DOHH2 (cell line): ENCODE measurements at regions not wholly inside any gene's neighbourhood (a gene's known extent, or its start where the extent isn't known, plus 50 kb on each side); places are given as distances from the start of the nearest gene placed in this dataset.
A peak's percentile ranks its signal among the peaks of the same experiment; 100 is the strongest.

Experiments used
- H3F3A ChIP-seq: fragments of 200-600 bp; sonication (generic), shearing (Covaris generic); 2 replicates; pipeline ENCODE4 v1.6.0; 2016; ENCODE audit warnings: antibody characterized with exemption, mild to moderate bottlenecking; ENCODE audit not compliant: control insufficient read depth, insufficient read depth
- H3K27ac ChIP-seq: fragments of 200-600 bp; sonication (generic); 2 replicates; pipeline ENCODE4 v1.5.1; 2014; ENCODE audit warnings: low read depth, mild to moderate bottlenecking, low read length, moderate library complexity
- H3K27me3 ChIP-seq: fragments of 200-600 bp; sonication (generic); 2 replicates; pipeline ENCODE4 v1.6.1; 2014; ENCODE audit warnings: mild to moderate bottlenecking, low read length, mixed read lengths; ENCODE audit not compliant: control insufficient read depth
- H3K36me3 ChIP-seq: fragments of 200-600 bp; sonication (generic); 2 replicates; pipeline ENCODE4 v1.6.1; 2014; ENCODE audit warnings: mild to moderate bottlenecking, low read length, moderate library complexity, mixed read lengths; ENCODE audit not compliant: control insufficient read depth
- H3K4me1 ChIP-seq: fragments of 200-600 bp; sonication (generic); 2 replicates; pipeline ENCODE4 v1.6.1; 2014; ENCODE audit warnings: mild to moderate bottlenecking, low read length, mixed read lengths; ENCODE audit not compliant: control insufficient read depth
- H3K4me2 ChIP-seq: fragments of 200-600 bp; sonication (generic); 2 replicates; pipeline ENCODE4 v1.6.0; 2014; ENCODE audit warnings: mild to moderate bottlenecking, low read length, moderate library complexity
- H3K4me3 ChIP-seq: fragments of 200-600 bp; sonication (generic); 2 replicates; pipeline ENCODE4 v1.5.1; 2014; ENCODE audit warnings: mild to moderate bottlenecking, low read length, mixed read lengths
- H3K79me2 ChIP-seq: fragments of 200-600 bp; sonication (generic); 2 replicates; pipeline ENCODE4 v1.6.1; 2014; ENCODE audit warnings: mild to moderate bottlenecking, low read length, mixed read lengths; ENCODE audit not compliant: control insufficient read depth
- H3K9me2 ChIP-seq: fragments of 200-600 bp; sonication (generic); replicated peaks from 2 replicates; pipeline ENCODE4 v1.6.1; 2014; ENCODE audit warnings: mild to moderate bottlenecking, low read length, mixed read lengths; ENCODE audit not compliant: control insufficient read depth
- H3K9me3 ChIP-seq: fragments of 200-600 bp; sonication (generic); 2 replicates; pipeline ENCODE4 v1.6.1; 2014; ENCODE audit warnings: antibody characterized with exemption, low read length, mixed read lengths; ENCODE audit not compliant: control insufficient read depth, insufficient read depth
- H4K20me1 ChIP-seq: fragments of 200-600 bp; sonication (generic); 2 replicates; pipeline ENCODE4 v1.6.0; 2014; ENCODE audit warnings: low read depth, mild to moderate bottlenecking, antibody characterized with exemption, low read length, moderate library complexity; ENCODE audit not compliant: control insufficient read depth, insufficient read depth
- EZH2phosphoT487 ChIP-seq: fragments of 200-600 bp; sonication (generic); IDR thresholded peaks from 2 replicates; pipeline ENCODE4 v1.6.1; 2017; ENCODE audit warnings: borderline replicate concordance, mild to moderate bottlenecking, antibody characterized with exemption, low read length, moderate library complexity, mixed read lengths
- TF ChIP-seq, protein P1 (sequence below): fragments of 200-600 bp; sonication (generic); IDR thresholded peaks from one replicate; pipeline ENCODE4 v1.5.1; 2014; ENCODE audit warnings: antibody characterized with exemption, mild to moderate bottlenecking, low read depth, low read length; ENCODE audit not compliant: poor library complexity, severe bottlenecking

DNA sequence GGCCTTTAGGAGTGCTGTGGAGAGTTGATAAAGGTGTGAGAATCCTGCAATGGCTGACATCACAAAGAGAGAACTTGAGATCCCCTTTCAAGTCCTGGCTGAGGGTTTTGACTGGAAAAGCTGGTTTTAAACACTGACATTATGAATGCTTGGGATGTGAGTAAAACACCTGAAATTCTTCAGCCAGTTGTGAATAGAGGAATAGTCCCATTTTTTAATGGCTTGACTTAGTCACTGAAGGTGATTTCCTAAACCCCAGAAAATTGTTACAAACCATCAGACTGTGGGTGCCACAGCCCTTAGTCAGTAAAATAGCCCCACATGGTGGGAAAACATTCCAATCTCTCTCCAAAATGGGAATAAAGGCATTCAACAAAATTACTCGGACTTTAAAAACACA is 107.7 kb upstream of the LMO4 start:
- Histone ChIP-seq H4K20me1 (no peaks in the 10 kb centered on the region), H3K79me2 (no peaks in the 10 kb centered on the region), H3K27me3 (no peaks in the 10 kb centered on the region), H3K36me3 (no peaks in the 10 kb centered on the region), H3K4me3 (no peak overlapping the region), H3K9me2 (no peaks in the 10 kb centered on the region), H3K9me3 (no peaks in the 10 kb centered on the region), H3K27ac (no peak overlapping the region), H3K4me2 (no peak overlapping the region), H3K4me1 (peaks cover 2% of the 10 kb centered on the region), H3F3A (no peaks in the 10 kb centered on the region)
- TF ChIP-seq, protein P1, sequence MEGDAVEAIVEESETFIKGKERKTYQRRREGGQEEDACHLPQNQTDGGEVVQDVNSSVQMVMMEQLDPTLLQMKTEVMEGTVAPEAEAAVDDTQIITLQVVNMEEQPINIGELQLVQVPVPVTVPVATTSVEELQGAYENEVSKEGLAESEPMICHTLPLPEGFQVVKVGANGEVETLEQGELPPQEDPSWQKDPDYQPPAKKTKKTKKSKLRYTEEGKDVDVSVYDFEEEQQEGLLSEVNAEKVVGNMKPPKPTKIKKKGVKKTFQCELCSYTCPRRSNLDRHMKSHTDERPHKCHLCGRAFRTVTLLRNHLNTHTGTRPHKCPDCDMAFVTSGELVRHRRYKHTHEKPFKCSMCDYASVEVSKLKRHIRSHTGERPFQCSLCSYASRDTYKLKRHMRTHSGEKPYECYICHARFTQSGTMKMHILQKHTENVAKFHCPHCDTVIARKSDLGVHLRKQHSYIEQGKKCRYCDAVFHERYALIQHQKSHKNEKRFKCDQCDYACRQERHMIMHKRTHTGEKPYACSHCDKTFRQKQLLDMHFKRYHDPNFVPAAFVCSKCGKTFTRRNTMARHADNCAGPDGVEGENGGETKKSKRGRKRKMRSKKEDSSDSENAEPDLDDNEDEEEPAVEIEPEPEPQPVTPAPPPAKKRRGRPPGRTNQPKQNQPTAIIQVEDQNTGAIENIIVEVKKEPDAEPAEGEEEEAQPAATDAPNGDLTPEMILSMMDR, result no peak
- no peak for TF ChIP-seq EZH2phosphoT487

DNA sequence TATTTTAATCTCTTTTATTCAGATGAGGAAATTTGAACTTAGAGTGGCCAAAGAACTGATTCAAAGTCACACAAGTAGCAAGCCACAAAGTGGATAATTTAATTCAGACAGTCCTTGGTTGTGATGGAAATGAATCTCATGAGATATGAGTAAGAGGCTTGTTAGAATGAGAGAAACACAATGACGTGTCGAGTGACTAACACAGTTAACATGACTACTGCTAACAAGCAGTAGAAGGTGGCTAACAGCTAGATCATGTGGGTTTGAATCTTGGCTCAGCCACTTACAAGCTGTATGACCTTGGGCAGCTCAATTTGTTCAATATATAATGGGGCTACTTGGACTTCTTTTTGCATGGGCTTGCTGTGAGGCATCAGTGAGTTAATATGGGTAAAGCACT is 104.5 kb upstream of the LMO4 start:
- H3K79me2 ChIP-seq, result no peaks in the 10 kb centered on the region
- H3K4me1 ChIP-seq, result peaks cover 7% of the 10 kb centered on the region
- no peak overlapping the region for H3K27ac ChIP-seq
- no peaks in the 10 kb centered on the region for H3F3A ChIP-seq
- no peaks in the 10 kb centered on the region for H3K36me3 ChIP-seq
- H3K27me3 ChIP-seq, result no peaks in the 10 kb centered on the region
- no peaks in the 10 kb centered on the region for H3K9me2 ChIP-seq
- no peak overlapping the region for H3K4me3 ChIP-seq
- no peak for TF ChIP-seq EZH2phosphoT487
- TF ChIP-seq, protein P1, result no peak
- H3K9me3 ChIP-seq, result no peaks in the 10 kb centered on the region
- no peaks in the 10 kb centered on the region for H4K20me1 ChIP-seq
- no peak overlapping the region for H3K4me2 ChIP-seq

DNA sequence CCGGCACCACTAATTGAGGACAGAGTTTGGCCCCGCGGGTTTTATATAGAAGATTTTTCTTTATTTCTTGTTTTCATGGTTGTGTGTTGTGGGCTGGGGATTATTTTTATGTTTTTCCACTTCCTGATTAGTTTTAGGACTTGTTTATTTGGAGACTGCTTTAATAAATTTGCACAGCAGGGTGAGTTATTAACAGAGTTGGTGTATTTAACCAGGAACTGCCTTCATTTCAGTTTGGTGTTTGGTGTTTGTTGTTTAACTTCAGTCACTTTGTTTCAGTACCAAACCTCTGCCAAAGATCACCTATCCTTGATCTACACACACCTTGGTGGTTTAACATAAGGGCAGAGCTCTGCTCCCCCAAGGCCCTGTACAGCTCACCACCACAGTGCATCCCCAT is 103.5 kb upstream of the LMO4 start:
- Histone ChIP-seq H3K4me2 (no peak overlapping the region), H4K20me1 (no peaks in the 10 kb centered on the region), H3K27me3 (no peaks in the 10 kb centered on the region), H3K9me3 (no peaks in the 10 kb centered on the region), H3K79me2 (no peaks in the 10 kb centered on the region), H3F3A (no peaks in the 10 kb centered on the region), H3K4me3 (no peak overlapping the region), H3K4me1 (peaks cover 7% of the 10 kb centered on the region), H3K36me3 (no peaks in the 10 kb centered on the region), H3K9me2 (no peaks in the 10 kb centered on the region), H3K27ac (no peak overlapping the region)
- TF ChIP-seq, protein P1, result no peak
- TF ChIP-seq EZH2phosphoT487, result no peak

DNA sequence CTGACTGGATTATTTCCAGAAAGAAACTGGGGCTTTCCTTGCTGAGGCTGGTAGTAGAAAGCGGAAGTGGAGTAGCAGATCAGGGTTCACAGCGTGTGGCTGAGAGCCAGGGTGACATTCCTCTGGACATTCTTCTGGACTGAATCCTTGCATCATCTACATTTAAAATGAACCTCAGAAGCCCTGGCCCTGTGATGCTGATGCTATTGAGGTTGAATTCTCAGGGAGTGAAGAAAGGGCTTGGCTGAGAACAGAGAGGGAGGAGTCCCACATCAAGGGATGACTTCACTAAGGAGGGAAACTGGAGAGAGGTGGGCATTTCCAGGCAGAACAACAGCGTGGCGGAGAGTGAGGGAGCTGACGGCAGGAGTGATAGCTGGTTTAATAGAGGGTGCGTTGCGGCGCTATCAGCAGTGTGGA is 102.3 kb upstream of the LMO4 start:
- Histone ChIP-seq H3K27ac (no peak overlapping the region), H4K20me1 (no peaks in the 10 kb centered on the region), H3K4me2 (peak overlapping the region; percentile 8; the same call in 1 of the 2 replicates)

More for the DNA sequence above, 102.3 kb upstream of the LMO4 start:
- no peaks in the 10 kb centered on the region for H3K36me3 ChIP-seq
- H3K4me3 ChIP-seq, result no peak overlapping the region
- no peak for TF ChIP-seq EZH2phosphoT487
- TF ChIP-seq, protein P1, result no peak
- no peaks in the 10 kb centered on the region for H3K9me3 ChIP-seq
- no peaks in the 10 kb centered on the region for H3K79me2 ChIP-seq
- H3K9me2 ChIP-seq, result no peaks in the 10 kb centered on the region
- no peaks in the 10 kb centered on the region for H3F3A ChIP-seq
- H3K27me3 ChIP-seq, result no peaks in the 10 kb centered on the region
- peaks cover 7% of the 10 kb centered on the region for H3K4me1 ChIP-seq
